ENCODE measurements at regions not wholly inside any gene's neighbourhood (a gene's known extent, or its start where the extent isn't known, plus 50 kb on each side); places are given as distances from the start of the nearest gene placed in this dataset.

DNA sequence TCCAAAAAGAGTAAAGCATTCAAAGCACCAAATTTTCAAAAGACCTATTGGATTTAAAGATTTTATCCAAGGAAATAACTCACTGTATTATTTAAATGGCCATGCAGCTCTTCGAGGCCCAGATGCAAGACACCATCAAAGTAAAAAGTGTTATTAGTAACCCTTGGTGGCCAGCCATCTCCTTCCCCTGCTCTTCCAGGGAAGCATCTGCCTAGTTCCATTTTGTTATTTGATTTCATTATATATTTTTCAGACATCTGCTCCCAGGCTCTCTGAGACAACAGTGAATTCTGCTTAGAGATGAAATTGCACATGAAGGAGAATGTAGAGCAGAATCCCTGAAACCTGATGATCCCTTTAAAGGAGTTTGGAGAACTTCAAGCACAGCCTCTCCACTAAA lies 252.3 kb upstream of the TBX18 start:
- H3K4me1 ChIP-seq (ENCODE audit: control insufficient read depth, insufficient read depth, low read length) = no peaks in the 10 kb centered on the region
- H3K27me3 ChIP-seq (ENCODE audit: control insufficient read depth, insufficient read depth, low read length) = no peaks in the 10 kb centered on the region; the same call in 1 of the 2 replicates

DNA sequence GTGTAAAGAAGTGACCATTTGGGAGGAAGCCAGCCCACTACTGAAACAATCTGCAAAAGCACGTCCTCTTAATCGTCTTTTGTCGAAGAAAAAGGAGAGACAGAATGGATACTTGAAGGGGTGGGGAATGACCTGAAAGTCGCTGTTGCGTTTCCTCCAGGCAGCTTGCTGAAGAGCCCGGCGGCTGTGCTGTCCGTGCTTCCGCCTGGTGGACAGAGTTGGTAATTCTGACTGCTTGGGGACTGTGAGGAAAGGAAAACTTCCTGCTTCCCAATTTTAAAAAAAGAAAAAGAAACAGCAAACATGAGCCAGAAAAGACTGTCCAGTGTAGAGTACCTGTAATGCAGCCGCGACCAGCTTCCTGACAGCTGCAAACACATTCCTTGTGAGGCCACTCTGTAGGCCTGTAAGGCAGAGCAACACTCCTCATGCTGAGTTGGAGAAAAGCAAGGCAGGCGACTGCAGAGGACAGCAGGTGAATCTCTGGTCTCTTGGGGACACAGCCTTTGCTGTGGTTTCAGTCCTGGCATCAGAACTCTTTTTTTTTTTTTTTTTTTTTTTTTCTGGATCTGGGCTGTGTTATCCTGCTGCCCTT lies 251.1 kb upstream of the TBX18 start:
- ChIA-PET POLR2A (no interaction called here), CTCF (interaction anchor here (0.5 kb wide), 1 partner anchor 108 kb away, joined by 3 read pairs; no protein-coding TSS in a partner anchor)

More for the DNA sequence above, 252.3 kb upstream of the TBX18 start:
- ATAC-seq = no peak
- H3K4me3 ChIP-seq (ENCODE audit: low read depth in 2 of 2, low read length in 2 of 2) = no peak overlapping the region
- in situ Hi-C loops (cut with HindIII; ENCODE audit: low pct_unique_long_range_greater_than_20kb, low sequenced_read_pairs) = no loop called here
- no peaks in the 10 kb centered on the region for H3K36me3 ChIP-seq (ENCODE audit: control insufficient read depth, insufficient read depth, low read length)
- BruUV-seq (replicated peaks) = no TSS peak
- DNase-seq (ENCODE audit: low read depth, low spot score) = no peak
- no peaks in the 10 kb centered on the region for H3K9me3 ChIP-seq (ENCODE audit: control insufficient read depth, insufficient read depth, low read depth, low read length)
- ChIA-PET CTCF (no interaction called here), POLR2A (no interaction called here)
- intact Hi-C loops (cut with micrococcal nuclease; ENCODE audit: unreplicated experiment) = loop anchor here (5.0 kb wide), 1 partner anchor 306 kb away; no protein-coding TSS in a partner anchor
- TF ChIP-seq SIN3A (IDR thresholded peaks at IDR 0.05; ENCODE audit: borderline replicate concordance, insufficient read depth, low read depth, low read length) (no peak), POLR2AphosphoS5 (IDR thresholded peaks at IDR 0.05; ENCODE audit: low read depth, low read length) (no peak), REST (IDR thresholded peaks at IDR 0.05; ENCODE audit: insufficient read depth in 1 of 2, low read depth in 2 of 2, low read length in 1 of 2) (no peak)
- TF ChIP-seq, protein P1, sequence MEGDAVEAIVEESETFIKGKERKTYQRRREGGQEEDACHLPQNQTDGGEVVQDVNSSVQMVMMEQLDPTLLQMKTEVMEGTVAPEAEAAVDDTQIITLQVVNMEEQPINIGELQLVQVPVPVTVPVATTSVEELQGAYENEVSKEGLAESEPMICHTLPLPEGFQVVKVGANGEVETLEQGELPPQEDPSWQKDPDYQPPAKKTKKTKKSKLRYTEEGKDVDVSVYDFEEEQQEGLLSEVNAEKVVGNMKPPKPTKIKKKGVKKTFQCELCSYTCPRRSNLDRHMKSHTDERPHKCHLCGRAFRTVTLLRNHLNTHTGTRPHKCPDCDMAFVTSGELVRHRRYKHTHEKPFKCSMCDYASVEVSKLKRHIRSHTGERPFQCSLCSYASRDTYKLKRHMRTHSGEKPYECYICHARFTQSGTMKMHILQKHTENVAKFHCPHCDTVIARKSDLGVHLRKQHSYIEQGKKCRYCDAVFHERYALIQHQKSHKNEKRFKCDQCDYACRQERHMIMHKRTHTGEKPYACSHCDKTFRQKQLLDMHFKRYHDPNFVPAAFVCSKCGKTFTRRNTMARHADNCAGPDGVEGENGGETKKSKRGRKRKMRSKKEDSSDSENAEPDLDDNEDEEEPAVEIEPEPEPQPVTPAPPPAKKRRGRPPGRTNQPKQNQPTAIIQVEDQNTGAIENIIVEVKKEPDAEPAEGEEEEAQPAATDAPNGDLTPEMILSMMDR (IDR thresholded peaks at IDR 0.05) = no peak
- no peak overlapping the region for H3K27ac ChIP-seq (ENCODE audit: low read length)

More for the DNA sequence above, 251.1 kb upstream of the TBX18 start:
- ATAC-seq (peak; percentile 88), DNase-seq (ENCODE audit: low read depth, low spot score) (peak; percentile 4)
- Histone ChIP-seq H3K27ac (ENCODE audit: low read length) (no peak overlapping the region), H3K9me3 (ENCODE audit: control insufficient read depth, insufficient read depth, low read depth, low read length) (no peaks in the 10 kb centered on the region), H3K4me3 (ENCODE audit: low read depth in 2 of 2, low read length in 2 of 2) (no peak overlapping the region), H3K27me3 (ENCODE audit: control insufficient read depth, insufficient read depth, low read length) (no peaks in the 10 kb centered on the region; the same call in 1 of the 2 replicates), H3K36me3 (ENCODE audit: control insufficient read depth, insufficient read depth, low read length) (no peaks in the 10 kb centered on the region), H3K4me1 (ENCODE audit: control insufficient read depth, insufficient read depth, low read length) (no peaks in the 10 kb centered on the region)
- BruUV-seq (replicated peaks) = no TSS peak
- TF ChIP-seq POLR2AphosphoS5 (IDR thresholded peaks at IDR 0.05; ENCODE audit: low read depth, low read length) = no peak
- TF ChIP-seq, protein P1 (IDR thresholded peaks at IDR 0.05) = peak; percentile 79
- in situ Hi-C loops (cut with HindIII; ENCODE audit: low pct_unique_long_range_greater_than_20kb, low sequenced_read_pairs) (no loop called here), intact Hi-C loops (cut with micrococcal nuclease; ENCODE audit: unreplicated experiment) (loop anchor here (5.0 kb wide), 1 partner anchor 307 kb away; no protein-coding TSS in a partner anchor)
